GM21723 (cell line): ENCODE measurements at regions not wholly inside any gene's neighbourhood (a gene's known extent, or its start where the extent isn't known, plus 50 kb on each side); places are given as distances from the start of the nearest gene placed in this dataset.
A peak's percentile ranks its signal among the peaks of the same experiment; 100 is the strongest.
"Not testable (repeated sequence)": the region's sequence is repeated elsewhere in the genome, so short reads cannot be mapped to it uniquely, and the experiment has no call there.

Experiments used
- ATAC-seq: cut with Tn5 transposase; IDR thresholded peaks from one replicate; pipeline ENCODE4 v1.9.1; 2021; ENCODE audit warnings: mild to moderate bottlenecking, moderate library complexity; ENCODE audit not compliant: unreplicated experiment

GRCh38 chr5:68070591-68071281 is 144.8 kb upstream of the PIK3R1 start:
- ATAC-seq: peak; percentile 87

GRCh38 chr5:68067976-68068603 is 147.5 kb upstream of the PIK3R1 start:
- no peak for ATAC-seq

- ATAC-seq: no peak
These were observed 148.3 kb upstream of the PIK3R1 start for GRCh38 chr5:68067291-68067690.

GRCh38 chr5:68066277-68066955 is 149.1 kb upstream of the PIK3R1 start:
- ATAC-seq: no peak

GRCh38 chr5:68065321-68065720 is 150.2 kb upstream of the PIK3R1 start:
- not testable (repeated sequence) for ATAC-seq

- no peak for ATAC-seq
These were observed 155.2 kb upstream of the PIK3R1 start for GRCh38 chr5:68060382-68060781.

- no peak for ATAC-seq
These were observed 158.4 kb upstream of the PIK3R1 start for GRCh38 chr5:68057191-68057590.

GRCh38 chr5:68055686-68056085 is 159.9 kb upstream of the PIK3R1 start:
- ATAC-seq: no peak

GRCh38 chr5:68054638-68055037 is 160.9 kb upstream of the PIK3R1 start:
- ATAC-seq: no peak

- ATAC-seq: no peak
These were observed 162.4 kb upstream of the PIK3R1 start for GRCh38 chr5:68053202-68053601.

GRCh38 chr5:68049053-68049713 is 166.4 kb upstream of the PIK3R1 start:
- ATAC-seq: no peak

GRCh38 chr5:68048516-68048915 is 167.0 kb upstream of the PIK3R1 start:
- ATAC-seq: no peak

- not testable (repeated sequence) for ATAC-seq
These were observed 167.5 kb upstream of the PIK3R1 start for GRCh38 chr5:68048054-68048453.

- ATAC-seq: no peak
These were observed 168.5 kb upstream of the PIK3R1 start for GRCh38 chr5:68047035-68047434.

- no peak for ATAC-seq
These were observed 169.1 kb upstream of the PIK3R1 start for GRCh38 chr5:68046445-68046844.

- peak; percentile 89 for ATAC-seq
These were observed 174.3 kb upstream of the PIK3R1 start for GRCh38 chr5:68041293-68041692.

GRCh38 chr5:68037546-68037945 is 178.0 kb upstream of the PIK3R1 start:
- ATAC-seq: no peak

- ATAC-seq: no peak
These were observed 181.5 kb upstream of the PIK3R1 start for GRCh38 chr5:68033961-68034571.

- no peak for ATAC-seq
These were observed 182.5 kb upstream of the PIK3R1 start for GRCh38 chr5:68033029-68033428.

GRCh38 chr5:68032216-68032762 is 183.3 kb upstream of the PIK3R1 start:
- no peak for ATAC-seq
